GM06990 (cell line): ENCODE measurements at regions not wholly inside any gene's neighbourhood (a gene's known extent, or its start where the extent isn't known, plus 50 kb on each side); places are given as distances from the start of the nearest gene placed in this dataset.
A peak's percentile ranks its signal among the peaks of the same experiment; 100 is the strongest.

Experiments
- DNase-seq: peaks from one replicate; pipeline ENCODE4 v3.0.0-alpha.2; 2011; ENCODE audit not compliant: insufficient read length; ENCODE audit errors: extremely low read depth
- H3K27me3 ChIP-seq: replicated peaks from 2 replicates; pipeline ENCODE4 v1.6.0; 2011; ENCODE audit warnings: low read length; ENCODE audit not compliant: control insufficient read depth, insufficient read depth
- H3K36me3 ChIP-seq: 2 replicates; pipeline ENCODE4 v1.5.1; 2011; ENCODE audit warnings: low read length; ENCODE audit not compliant: control insufficient read depth, insufficient read depth
- H3K4me3 ChIP-seq: replicated peaks from 2 replicates; pipeline ENCODE4 v1.5.1; 2011; ENCODE audit warnings: low read depth, mild to moderate bottlenecking, control low read depth, low read length
- TF ChIP-seq, protein P1 (sequence below): IDR thresholded peaks from 2 replicates; pipeline ENCODE4 v1.5.1; 2011; ENCODE audit warnings: low read length, control low read depth, mild to moderate bottlenecking, inconsistent platforms; ENCODE audit not compliant: insufficient read depth, poor library complexity, severe bottlenecking

DNA sequence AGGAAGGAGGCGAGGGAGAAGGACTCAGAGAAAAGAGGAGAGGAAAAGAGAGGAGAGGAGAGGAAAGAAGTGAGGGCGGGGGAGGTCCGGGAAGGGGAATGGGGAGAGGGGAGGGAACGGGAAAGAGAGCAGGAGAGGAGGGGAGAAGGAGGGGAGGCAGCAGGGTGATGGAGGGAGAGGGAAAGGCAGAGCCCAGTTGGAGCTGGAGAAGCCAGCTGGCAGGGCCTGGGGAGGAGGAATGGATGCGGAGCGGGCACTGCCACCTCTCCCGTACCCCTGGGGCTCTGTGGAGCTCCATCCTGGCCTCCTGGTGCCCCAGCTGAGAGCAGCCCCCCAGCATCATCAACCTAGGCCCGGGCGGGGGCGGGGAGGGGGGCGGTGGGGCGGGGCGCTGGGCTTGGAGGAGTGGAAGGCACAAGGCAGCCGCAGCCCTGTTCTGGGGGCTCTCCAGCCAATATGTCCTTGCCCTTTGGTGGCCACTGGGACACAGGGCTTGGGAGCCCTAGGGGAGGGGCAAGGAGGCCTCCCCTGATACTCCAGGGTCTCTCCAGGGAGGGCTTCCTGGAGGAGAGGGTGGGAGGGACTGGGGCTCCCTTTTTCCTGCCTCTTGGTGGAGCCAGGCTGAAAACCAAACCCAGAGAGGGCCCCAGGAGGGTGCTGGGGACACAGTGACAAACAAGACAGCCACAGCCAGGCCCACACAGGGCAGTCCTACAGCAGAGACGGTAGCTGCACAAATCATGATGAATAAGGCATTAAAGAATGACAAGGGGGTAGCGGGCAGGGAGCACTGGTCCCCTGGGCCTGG lies 123.7 kb downstream of the C9orf50 start:
- no peaks in the 10 kb centered on the region for H3K36me3 ChIP-seq
- H3K4me3 ChIP-seq, result no peak overlapping the region
- TF ChIP-seq, protein P1, sequence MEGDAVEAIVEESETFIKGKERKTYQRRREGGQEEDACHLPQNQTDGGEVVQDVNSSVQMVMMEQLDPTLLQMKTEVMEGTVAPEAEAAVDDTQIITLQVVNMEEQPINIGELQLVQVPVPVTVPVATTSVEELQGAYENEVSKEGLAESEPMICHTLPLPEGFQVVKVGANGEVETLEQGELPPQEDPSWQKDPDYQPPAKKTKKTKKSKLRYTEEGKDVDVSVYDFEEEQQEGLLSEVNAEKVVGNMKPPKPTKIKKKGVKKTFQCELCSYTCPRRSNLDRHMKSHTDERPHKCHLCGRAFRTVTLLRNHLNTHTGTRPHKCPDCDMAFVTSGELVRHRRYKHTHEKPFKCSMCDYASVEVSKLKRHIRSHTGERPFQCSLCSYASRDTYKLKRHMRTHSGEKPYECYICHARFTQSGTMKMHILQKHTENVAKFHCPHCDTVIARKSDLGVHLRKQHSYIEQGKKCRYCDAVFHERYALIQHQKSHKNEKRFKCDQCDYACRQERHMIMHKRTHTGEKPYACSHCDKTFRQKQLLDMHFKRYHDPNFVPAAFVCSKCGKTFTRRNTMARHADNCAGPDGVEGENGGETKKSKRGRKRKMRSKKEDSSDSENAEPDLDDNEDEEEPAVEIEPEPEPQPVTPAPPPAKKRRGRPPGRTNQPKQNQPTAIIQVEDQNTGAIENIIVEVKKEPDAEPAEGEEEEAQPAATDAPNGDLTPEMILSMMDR, result no peak
- peaks cover 3% of the 10 kb centered on the region for H3K27me3 ChIP-seq
- no peak for DNase-seq

DNA sequence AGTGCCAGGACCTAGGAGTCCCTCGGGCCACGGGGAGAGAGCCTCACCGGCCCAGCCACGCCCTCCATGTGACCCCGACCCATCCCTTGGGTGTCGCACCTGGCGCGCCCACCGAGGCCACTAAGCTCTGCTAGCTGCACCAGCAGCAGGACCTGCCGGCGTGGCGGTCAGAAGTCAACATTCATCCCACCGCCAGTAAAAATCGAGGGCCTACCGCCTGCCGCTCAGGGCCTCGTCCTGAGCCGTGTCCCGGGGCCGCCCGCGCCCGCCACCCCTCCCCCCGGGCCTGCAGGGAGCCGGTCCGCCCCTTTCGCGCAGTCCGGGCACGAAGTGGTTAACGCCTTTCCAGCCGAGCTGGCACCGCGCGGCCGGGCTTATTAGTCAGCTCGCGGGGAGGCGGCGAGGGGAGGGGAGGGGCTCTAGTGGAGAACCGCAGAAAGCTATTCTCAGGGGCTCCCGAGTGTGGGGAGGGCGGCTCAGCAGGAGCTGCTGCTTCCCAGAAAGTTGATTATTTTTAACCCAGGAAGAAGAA lies 124.4 kb downstream of the C9orf50 start:
- peak overlapping the region; percentile 46; the same call in 1 of the 2 replicates for H3K4me3 ChIP-seq
- H3K36me3 ChIP-seq, result no peaks in the 10 kb centered on the region
- DNase-seq, result peak; percentile 70

DNA sequence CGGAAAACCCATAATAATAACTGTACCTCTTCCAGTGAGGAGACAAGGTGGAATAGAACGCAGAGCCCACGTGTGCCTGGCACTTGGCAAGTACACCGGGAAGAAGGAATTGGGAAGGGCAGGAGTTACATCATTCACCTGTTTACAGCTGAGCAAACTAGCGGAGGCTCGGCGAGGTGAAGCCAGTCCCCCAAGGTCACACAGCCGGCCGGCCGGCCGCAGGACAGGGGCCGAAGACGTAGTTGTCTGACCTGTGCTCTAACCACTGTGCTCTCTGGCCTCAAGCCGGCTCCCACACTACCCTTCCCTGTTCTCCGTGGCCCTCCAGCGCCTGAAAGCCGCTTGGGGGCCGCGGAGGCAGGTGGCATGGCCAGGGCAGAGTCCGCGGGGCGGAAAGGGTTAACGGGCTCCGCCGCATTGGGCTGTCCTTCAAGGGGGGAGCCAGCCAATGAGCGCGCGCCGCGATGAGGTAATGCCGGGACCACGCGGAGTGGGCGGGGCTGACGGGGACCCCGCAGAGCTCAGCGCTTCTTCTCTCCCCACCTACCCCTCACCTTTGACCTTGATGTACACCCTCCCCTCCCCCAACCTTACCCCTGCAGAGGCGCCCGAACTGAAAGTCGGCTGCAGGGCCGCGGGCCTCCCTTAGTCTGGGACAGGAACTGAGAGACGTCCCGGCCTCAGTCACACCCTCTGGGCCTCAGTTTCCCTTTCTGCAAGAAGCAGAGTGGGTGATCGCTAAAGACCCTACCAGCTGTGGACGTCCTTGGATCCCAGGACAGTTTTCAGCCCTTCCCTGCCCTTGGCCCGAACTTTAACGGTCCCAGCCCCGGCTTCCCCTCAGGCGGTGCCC lies 125.1 kb downstream of the C9orf50 start:
- no peaks in the 10 kb centered on the region for H3K36me3 ChIP-seq
- H3K27me3 ChIP-seq, result peaks cover 3% of the 10 kb centered on the region
- TF ChIP-seq, protein P1, result no peak
- peak overlapping the region; percentile 46 for H3K4me3 ChIP-seq
- peak; percentile 60 for DNase-seq

More for the DNA sequence above, 124.4 kb downstream of the C9orf50 start:
- H3K27me3 ChIP-seq, result peaks cover 3% of the 10 kb centered on the region
- TF ChIP-seq, protein P1, result no peak

DNA sequence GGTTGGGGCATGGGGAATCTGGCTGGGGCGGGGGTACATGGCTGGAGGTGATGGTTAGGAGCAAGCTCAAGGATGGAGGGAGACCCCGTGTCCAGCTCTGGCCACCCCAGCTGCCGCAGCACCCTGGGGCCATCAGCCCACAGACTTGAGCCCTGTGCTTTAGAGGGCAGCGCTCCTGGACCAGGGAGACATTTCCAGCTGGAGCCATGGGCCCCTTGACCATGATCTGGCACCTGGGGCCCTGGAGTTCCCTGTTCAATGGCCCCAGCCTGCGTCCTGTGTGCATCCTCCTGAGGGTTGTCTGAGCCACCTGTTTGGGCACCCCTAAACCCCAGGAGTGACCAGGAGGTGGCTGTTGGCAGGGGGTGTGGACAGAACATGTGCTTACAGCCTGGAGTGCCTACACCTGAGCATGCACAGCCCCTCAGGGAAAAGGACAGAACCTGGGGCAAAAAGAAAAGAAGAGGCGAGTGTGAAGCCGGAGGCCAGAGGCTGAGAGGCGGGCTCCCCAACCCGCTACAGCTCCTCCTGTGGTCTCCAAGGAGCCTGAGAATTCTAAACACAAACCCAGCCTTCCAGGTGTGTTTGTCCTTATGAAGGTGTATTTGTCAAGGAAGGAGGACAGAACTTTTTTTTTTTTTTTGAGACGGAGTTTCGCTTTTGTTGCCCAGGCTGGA lies 126.7 kb downstream of the C9orf50 start:
- Histone ChIP-seq H3K36me3 (no peaks in the 10 kb centered on the region), H3K27me3 (peaks cover 3% of the 10 kb centered on the region), H3K4me3 (no peak overlapping the region)
- TF ChIP-seq, protein P1, result no peak
- no peak for DNase-seq

DNA sequence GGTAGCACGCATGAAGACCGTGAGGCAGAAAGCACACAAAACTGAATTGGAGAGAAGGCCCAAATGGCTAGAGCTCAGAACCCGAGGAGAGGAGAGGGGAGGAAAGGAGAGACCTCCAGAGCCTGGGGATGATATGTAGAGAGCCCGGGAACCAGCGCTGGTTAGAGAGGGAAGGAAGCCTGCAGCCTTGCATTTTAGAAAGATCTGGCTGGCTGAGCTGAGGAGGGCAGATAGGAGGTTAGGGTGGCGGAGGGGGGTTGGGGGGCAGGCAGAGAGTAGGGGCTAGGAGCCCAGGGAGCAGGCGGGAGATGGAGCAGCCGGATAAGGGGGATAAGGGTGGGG lies 127.2 kb downstream of the C9orf50 start:
- no peak for DNase-seq
- TF ChIP-seq, protein P1, result no peak
- Histone ChIP-seq H3K36me3 (no peaks in the 10 kb centered on the region), H3K4me3 (no peak overlapping the region), H3K27me3 (peaks cover 3% of the 10 kb centered on the region)
